Mesendoderm (in vitro differentiated cells): ENCODE measurements at regions not wholly inside any gene's neighbourhood (a gene's known extent, or its start where the extent isn't known, plus 50 kb on each side); places are given as distances from the start of the nearest gene placed in this dataset.

Experiments
- DNase-seq: peaks from one replicate; pipeline ENCODE4 v3.0.0; 2013
- H2AK5ac ChIP-seq: 2 replicates; pipeline ENCODE4 v1.6.1; 2013; ENCODE audit warnings: low read length, inconsistent platforms
- H2BK120ac ChIP-seq: 2 replicates; pipeline ENCODE4 v1.6.1; 2013; ENCODE audit warnings: low read depth, mild to moderate bottlenecking, low read length, moderate library complexity, mixed read lengths
- H2BK15ac ChIP-seq: replicated peaks from 2 replicates; pipeline ENCODE4 v1.6.1; 2013; ENCODE audit warnings: low read depth, mild to moderate bottlenecking, moderate library complexity
- H2BK5ac ChIP-seq: 2 replicates; pipeline ENCODE4 v1.6.1; 2013; ENCODE audit warnings: low read length, inconsistent platforms
- H3K18ac ChIP-seq: 2 replicates; pipeline ENCODE4 v1.6.1; 2013; ENCODE audit warnings: mild to moderate bottlenecking, low read length, mixed read lengths
- H3K23ac ChIP-seq: one replicate; pipeline ENCODE4 v1.6.1; 2013; ENCODE audit warnings: low read length
- H3K27ac ChIP-seq: 2 replicates; pipeline ENCODE4 v1.5.1; 2013; ENCODE audit warnings: low read depth, mild to moderate bottlenecking, inconsistent platforms, low read length, moderate library complexity
- H3K27me3 ChIP-seq: 2 replicates; pipeline ENCODE4 v1.6.1; 2013; ENCODE audit warnings: low read length, control low read depth, mild to moderate bottlenecking, inconsistent platforms; ENCODE audit not compliant: insufficient read depth, poor library complexity
- H3K36me3 ChIP-seq: 2 replicates; pipeline ENCODE4 v1.6.1; 2013; ENCODE audit warnings: low read length, inconsistent platforms; ENCODE audit not compliant: control insufficient read depth, insufficient read depth
- H3K4ac ChIP-seq: one replicate; pipeline ENCODE4 v1.6.1; 2013; ENCODE audit warnings: low read depth, mild to moderate bottlenecking, low read length, moderate library complexity
- H3K4me1 ChIP-seq: 2 replicates; pipeline ENCODE4 v1.6.1; 2013; ENCODE audit warnings: low read depth, low read length, inconsistent platforms; ENCODE audit not compliant: control insufficient read depth
- H3K4me2 ChIP-seq: 2 replicates; pipeline ENCODE4 v1.6.1; 2013; ENCODE audit warnings: low read length
- H3K4me3 ChIP-seq: 2 replicates; pipeline ENCODE4 v1.5.1; 2013; ENCODE audit warnings: mild to moderate bottlenecking, low read length
- H3K56ac ChIP-seq: one replicate; pipeline ENCODE4 v1.6.1; 2013; ENCODE audit warnings: low read length
- H3K79me1 ChIP-seq: 2 replicates; pipeline ENCODE4 v1.6.1; 2013; ENCODE audit warnings: low read length, inconsistent platforms
- H3K79me2 ChIP-seq: 2 replicates; pipeline ENCODE4 v1.6.1; 2013; ENCODE audit warnings: mild to moderate bottlenecking, low read length; ENCODE audit not compliant: control insufficient read depth, insufficient read depth
- H3K9ac ChIP-seq: 2 replicates; pipeline ENCODE4 v1.6.1; 2013; ENCODE audit warnings: low read length, inconsistent platforms
- H4K5ac ChIP-seq: one replicate; pipeline ENCODE4 v1.6.1; 2013; ENCODE audit warnings: low read length
- H4K8ac ChIP-seq: one replicate; pipeline ENCODE4 v1.6.1; 2013; ENCODE audit warnings: low read depth, mild to moderate bottlenecking, control low read depth, low read length, moderate library complexity
- WGBS: extraction: QIAGEN DNeasy Blood & Tissue Kit; methylation state at CpG from one replicate; pipeline ENCODE4 v1.1.7; 2013; ENCODE audit warnings: low lambda C conversion rate, missing lambda C conversion rate; ENCODE audit not compliant: insufficient coverage; ENCODE audit errors: extremely low coverage; 5-methylcytosine and 5-hydroxymethylcytosine counted together

GRCh38 chr22:48371391-48371790, 1456.3 kb downstream of the BRD1 start:
- H3K36me3 ChIP-seq: no peaks in the 10 kb centered on the region
- H3K79me2 ChIP-seq: no peaks in the 10 kb centered on the region
- peaks cover 9% of the 10 kb centered on the region for H3K4me1 ChIP-seq
- H3K27me3 ChIP-seq: no peaks in the 10 kb centered on the region
- H2AK5ac ChIP-seq: no peak overlapping the region
- WGBS: no CpG with 5 or more reads among the region's 7 CpGs
- no peak overlapping the region for H3K4ac ChIP-seq
- H4K5ac ChIP-seq: no peak overlapping the region
- no peak overlapping the region for H3K23ac ChIP-seq
- H2BK15ac ChIP-seq: no peak overlapping the region
- no peak overlapping the region for H3K4me2 ChIP-seq
- no peak overlapping the region for H3K9ac ChIP-seq
- H2BK120ac ChIP-seq: no peak overlapping the region
- no peak for DNase-seq
- no peak overlapping the region for H4K8ac ChIP-seq
- no peak overlapping the region for H3K4me3 ChIP-seq
- no peak overlapping the region for H3K27ac ChIP-seq
- no peaks in the 10 kb centered on the region for H3K79me1 ChIP-seq
- no peak overlapping the region for H2BK5ac ChIP-seq
- no peak overlapping the region for H3K56ac ChIP-seq
- no peak overlapping the region for H3K18ac ChIP-seq

GRCh38 chr22:48370508-48371325, 1457.0 kb downstream of the BRD1 start:
- no peak overlapping the region for H4K5ac ChIP-seq
- no peak overlapping the region for H2AK5ac ChIP-seq
- no peak overlapping the region for H2BK15ac ChIP-seq
- H3K18ac ChIP-seq: no peak overlapping the region
- no peaks in the 10 kb centered on the region for H3K36me3 ChIP-seq
- H3K4ac ChIP-seq: no peak overlapping the region
- WGBS: no CpG with 5 or more reads among the region's 13 CpGs
- no peak overlapping the region for H3K4me3 ChIP-seq
- H2BK5ac ChIP-seq: no peak overlapping the region
- no peak overlapping the region for H3K9ac ChIP-seq
- peaks cover 9% of the 10 kb centered on the region for H3K4me1 ChIP-seq
- H3K23ac ChIP-seq: no peak overlapping the region
- H3K27me3 ChIP-seq: no peaks in the 10 kb centered on the region
- H3K4me2 ChIP-seq: no peak overlapping the region
- H4K8ac ChIP-seq: no peak overlapping the region
- H3K27ac ChIP-seq: no peak overlapping the region
- no peak overlapping the region for H3K56ac ChIP-seq
- DNase-seq: peak; percentile 22
- H3K79me2 ChIP-seq: no peaks in the 10 kb centered on the region
- no peak overlapping the region for H2BK120ac ChIP-seq
- no peaks in the 10 kb centered on the region for H3K79me1 ChIP-seq

GRCh38 chr22:48369789-48370507, 1457.7 kb downstream of the BRD1 start:
- DNase-seq: peak; percentile 82

GRCh38 chr22:48368975-48369525, 1458.6 kb downstream of the BRD1 start:
- Histone ChIP-seq H3K27ac (no peak overlapping the region), H4K8ac (no peak overlapping the region), H3K4ac (no peak overlapping the region), H3K27me3 (no peaks in the 10 kb centered on the region), H3K4me1 (peaks cover 9% of the 10 kb centered on the region), H3K36me3 (no peaks in the 10 kb centered on the region), H2BK15ac (no peak overlapping the region), H3K79me1 (no peaks in the 10 kb centered on the region), H2AK5ac (no peak overlapping the region), H3K4me2 (no peak overlapping the region), H3K79me2 (no peaks in the 10 kb centered on the region), H3K9ac (no peak overlapping the region), H3K56ac (peak overlapping the region; percentile 49), H3K18ac (no peak overlapping the region), H3K23ac (no peak overlapping the region), H2BK5ac (no peak overlapping the region), H3K4me3 (no peak overlapping the region), H4K5ac (no peak overlapping the region), H2BK120ac (no peak overlapping the region)
- DNase-seq: no peak
- WGBS: no CpG with 5 or more reads among the region's 11 CpGs

More at GRCh38 chr22:48369789-48370507, 1457.7 kb downstream of the BRD1 start:
- no peak overlapping the region for H3K4me2 ChIP-seq
- H4K5ac ChIP-seq: no peak overlapping the region
- no peaks in the 10 kb centered on the region for H3K79me1 ChIP-seq
- no peak overlapping the region for H4K8ac ChIP-seq
- peak overlapping the region; percentile 32 for H3K18ac ChIP-seq
- no peaks in the 10 kb centered on the region for H3K79me2 ChIP-seq
- H3K4me3 ChIP-seq: no peak overlapping the region
- peaks cover 9% of the 10 kb centered on the region for H3K4me1 ChIP-seq
- peak overlapping the region; percentile 19 for H3K56ac ChIP-seq
- H3K36me3 ChIP-seq: no peaks in the 10 kb centered on the region
- no peak overlapping the region for H2BK15ac ChIP-seq
- no peak overlapping the region for H3K9ac ChIP-seq
- no peak overlapping the region for H3K27ac ChIP-seq
- H3K27me3 ChIP-seq: no peaks in the 10 kb centered on the region
- no peak overlapping the region for H3K23ac ChIP-seq
- H2BK5ac ChIP-seq: no peak overlapping the region
- no peak overlapping the region for H2BK120ac ChIP-seq
- WGBS: no CpG with 5 or more reads among the region's 17 CpGs
- no peak overlapping the region for H2AK5ac ChIP-seq
- no peak overlapping the region for H3K4ac ChIP-seq

- H3K56ac ChIP-seq: no peak overlapping the region
Observed at GRCh38 chr22:48367731-48368130, 1459.9 kb downstream of the BRD1 start.

More at GRCh38 chr22:48367731-48368130, 1459.9 kb downstream of the BRD1 start:
- Histone ChIP-seq H2BK15ac (no peak overlapping the region), H3K79me2 (no peaks in the 10 kb centered on the region), H3K23ac (no peak overlapping the region), H2AK5ac (no peak overlapping the region), H3K4me3 (no peak overlapping the region), H3K4me1 (peaks cover 9% of the 10 kb centered on the region), H3K27me3 (no peaks in the 10 kb centered on the region), H3K79me1 (no peaks in the 10 kb centered on the region), H3K4ac (no peak overlapping the region), H3K27ac (no peak overlapping the region), H3K36me3 (no peaks in the 10 kb centered on the region), H4K8ac (no peak overlapping the region), H2BK5ac (no peak overlapping the region), H2BK120ac (no peak overlapping the region), H4K5ac (no peak overlapping the region), H3K18ac (no peak overlapping the region), H3K4me2 (no peak overlapping the region), H3K9ac (no peak overlapping the region)
- no CpG with 5 or more reads among the region's 12 CpGs for WGBS
- DNase-seq: no peak
